ENCODE measurements at regions not wholly inside any gene's neighbourhood (a gene's known extent, or its start where the extent isn't known, plus 50 kb on each side); places are given as distances from the start of the nearest gene placed in this dataset.

DNA sequence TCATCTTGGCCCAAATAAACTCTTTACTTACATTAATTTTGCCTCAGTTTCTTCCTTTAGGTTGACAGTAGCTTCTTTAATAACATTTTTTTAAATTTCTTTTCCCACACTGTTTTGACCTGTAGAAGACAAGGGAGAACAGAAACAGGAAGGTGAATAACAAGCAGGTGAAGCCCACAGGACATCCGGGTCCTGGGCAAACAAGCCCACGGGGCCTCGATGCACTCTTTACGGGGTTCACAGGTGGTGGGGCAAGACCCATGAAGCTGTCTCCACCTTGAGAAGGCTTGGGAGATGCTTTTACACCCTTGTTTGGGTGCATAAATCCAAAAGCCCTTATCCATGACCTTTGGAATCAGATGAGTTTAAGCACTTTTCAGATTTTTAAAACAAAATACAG is 301.0 kb upstream of the MGAT5 start:
- TF ChIP-seq, protein P1, sequence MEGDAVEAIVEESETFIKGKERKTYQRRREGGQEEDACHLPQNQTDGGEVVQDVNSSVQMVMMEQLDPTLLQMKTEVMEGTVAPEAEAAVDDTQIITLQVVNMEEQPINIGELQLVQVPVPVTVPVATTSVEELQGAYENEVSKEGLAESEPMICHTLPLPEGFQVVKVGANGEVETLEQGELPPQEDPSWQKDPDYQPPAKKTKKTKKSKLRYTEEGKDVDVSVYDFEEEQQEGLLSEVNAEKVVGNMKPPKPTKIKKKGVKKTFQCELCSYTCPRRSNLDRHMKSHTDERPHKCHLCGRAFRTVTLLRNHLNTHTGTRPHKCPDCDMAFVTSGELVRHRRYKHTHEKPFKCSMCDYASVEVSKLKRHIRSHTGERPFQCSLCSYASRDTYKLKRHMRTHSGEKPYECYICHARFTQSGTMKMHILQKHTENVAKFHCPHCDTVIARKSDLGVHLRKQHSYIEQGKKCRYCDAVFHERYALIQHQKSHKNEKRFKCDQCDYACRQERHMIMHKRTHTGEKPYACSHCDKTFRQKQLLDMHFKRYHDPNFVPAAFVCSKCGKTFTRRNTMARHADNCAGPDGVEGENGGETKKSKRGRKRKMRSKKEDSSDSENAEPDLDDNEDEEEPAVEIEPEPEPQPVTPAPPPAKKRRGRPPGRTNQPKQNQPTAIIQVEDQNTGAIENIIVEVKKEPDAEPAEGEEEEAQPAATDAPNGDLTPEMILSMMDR (IDR thresholded peaks at IDR 0.05), result no peak
- TF ChIP-seq POLR2A (IDR thresholded peaks at IDR 0.05), result no peak
